ENCODE measurements at regions not wholly inside any gene's neighbourhood (a gene's known extent, or its start where the extent isn't known, plus 50 kb on each side); places are given as distances from the start of the nearest gene placed in this dataset.

GRCh38 chr1:38436749-38437148 is 390.2 kb upstream of the POU3F1 start:
- Mint-ChIP-seq H3K4me1 (peaks cover 9% of the 10 kb centered on the region), H3K9me3 (peaks cover 13% of the 10 kb centered on the region), H3K27me3 (peaks cover 1% of the 10 kb centered on the region), H3K4me3 (no peak overlapping the region), H3K36me3 (ENCODE audit: low read depth) (peaks cover 1% of the 10 kb centered on the region), H3K27ac (no peak overlapping the region)
- DNase-seq, result no peak
- ATAC-seq (ENCODE audit: low read depth), result no peak
- intact Hi-C loops (cut with micrococcal nuclease), result no loop called here
- CTCF ChIA-PET, result no interaction called here
- POLR2A ChIA-PET, result no interaction called here
- TF ChIP-seq, protein P1, sequence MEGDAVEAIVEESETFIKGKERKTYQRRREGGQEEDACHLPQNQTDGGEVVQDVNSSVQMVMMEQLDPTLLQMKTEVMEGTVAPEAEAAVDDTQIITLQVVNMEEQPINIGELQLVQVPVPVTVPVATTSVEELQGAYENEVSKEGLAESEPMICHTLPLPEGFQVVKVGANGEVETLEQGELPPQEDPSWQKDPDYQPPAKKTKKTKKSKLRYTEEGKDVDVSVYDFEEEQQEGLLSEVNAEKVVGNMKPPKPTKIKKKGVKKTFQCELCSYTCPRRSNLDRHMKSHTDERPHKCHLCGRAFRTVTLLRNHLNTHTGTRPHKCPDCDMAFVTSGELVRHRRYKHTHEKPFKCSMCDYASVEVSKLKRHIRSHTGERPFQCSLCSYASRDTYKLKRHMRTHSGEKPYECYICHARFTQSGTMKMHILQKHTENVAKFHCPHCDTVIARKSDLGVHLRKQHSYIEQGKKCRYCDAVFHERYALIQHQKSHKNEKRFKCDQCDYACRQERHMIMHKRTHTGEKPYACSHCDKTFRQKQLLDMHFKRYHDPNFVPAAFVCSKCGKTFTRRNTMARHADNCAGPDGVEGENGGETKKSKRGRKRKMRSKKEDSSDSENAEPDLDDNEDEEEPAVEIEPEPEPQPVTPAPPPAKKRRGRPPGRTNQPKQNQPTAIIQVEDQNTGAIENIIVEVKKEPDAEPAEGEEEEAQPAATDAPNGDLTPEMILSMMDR (IDR thresholded peaks at IDR 0.05), result no peak

DNA sequence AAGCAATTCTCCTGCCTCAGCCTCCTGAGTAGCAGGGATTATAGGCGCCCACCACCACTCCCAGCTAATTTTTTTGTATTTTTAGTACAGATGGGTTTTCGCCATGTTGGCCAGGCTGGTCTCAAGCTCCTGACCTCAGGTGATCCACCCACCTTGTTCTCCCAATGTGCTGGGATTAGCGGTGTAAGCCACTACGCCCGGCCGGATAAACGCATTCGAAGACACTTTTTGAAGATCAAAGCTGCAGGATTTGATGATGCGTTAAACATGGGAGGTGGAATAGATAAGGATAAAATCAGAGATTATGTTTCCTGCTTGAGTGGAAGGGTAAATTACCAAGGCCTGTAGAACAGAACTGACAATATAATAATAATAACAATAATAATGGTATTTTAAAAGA is 389.4 kb upstream of the POU3F1 start:
- ATAC-seq (ENCODE audit: low read depth), result no peak
- Mint-ChIP-seq H3K36me3 (ENCODE audit: low read depth) (no peaks in the 10 kb centered on the region), H3K9me3 (peaks cover 8% of the 10 kb centered on the region), H3K4me3 (no peak overlapping the region), H3K27ac (no peak overlapping the region), H3K4me1 (peaks cover 9% of the 10 kb centered on the region), H3K27me3 (peaks cover 2% of the 10 kb centered on the region)
- ChIA-PET CTCF (no interaction called here), POLR2A (no interaction called here)
- TF ChIP-seq, protein P1 (IDR thresholded peaks at IDR 0.05), result no peak
- intact Hi-C loops (cut with micrococcal nuclease), result no loop called here
- no peak for DNase-seq

DNA sequence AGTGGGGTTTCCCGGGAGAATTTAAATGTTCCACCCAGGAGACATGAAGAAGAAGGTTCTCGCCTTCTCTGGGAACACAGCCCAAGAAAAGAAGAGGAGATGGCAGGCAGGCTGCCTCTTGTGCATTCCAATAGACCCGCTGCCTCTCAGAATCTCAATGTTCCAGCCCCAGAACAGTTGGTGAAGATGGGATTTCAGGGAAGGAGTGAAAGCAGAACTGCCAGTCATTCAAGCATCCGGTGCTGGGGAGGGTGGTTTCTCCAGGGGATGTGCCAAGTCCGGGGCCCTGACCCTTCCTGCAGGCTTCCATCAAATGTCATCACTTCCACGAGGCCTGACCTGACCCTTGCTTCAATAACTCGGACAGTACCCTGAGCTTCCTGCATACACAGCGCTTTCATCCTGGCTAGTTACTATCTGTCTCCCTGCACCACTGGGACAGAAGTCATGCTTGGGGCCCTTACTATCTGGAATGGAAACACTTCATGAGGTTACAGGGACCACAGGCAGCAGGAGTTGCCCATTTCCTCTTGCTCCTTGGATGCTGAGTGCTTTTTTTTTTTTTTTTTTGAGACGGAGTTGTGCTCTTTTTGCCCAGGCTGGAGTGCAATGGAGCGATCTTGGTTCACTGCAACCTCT is 386.6 kb upstream of the POU3F1 start:
- ChIA-PET CTCF (no interaction called here), POLR2A (no interaction called here)
- H3K4me3 Mint-ChIP-seq, result no peak overlapping the region

GRCh38 chr1:38431535-38432376 is 385.2 kb upstream of the POU3F1 start:
- TF ChIP-seq, protein P1 (IDR thresholded peaks at IDR 0.05), result no peak
- H3K9me3 Mint-ChIP-seq, result no peaks in the 10 kb centered on the region
- H3K4me1 Mint-ChIP-seq, result peaks cover 1% of the 10 kb centered on the region
- ChIA-PET POLR2A (no interaction called here), CTCF (no interaction called here)
- ATAC-seq (ENCODE audit: low read depth), result no peak
- peaks cover 7% of the 10 kb centered on the region for H3K27me3 Mint-ChIP-seq
- no peak overlapping the region for H3K27ac Mint-ChIP-seq
- H3K4me3 Mint-ChIP-seq, result no peak overlapping the region
- no peaks in the 10 kb centered on the region for H3K36me3 Mint-ChIP-seq (ENCODE audit: low read depth)
- intact Hi-C loops (cut with micrococcal nuclease), result no loop called here
- DNase-seq, result no peak

More for the DNA sequence above, 386.6 kb upstream of the POU3F1 start:
- H3K27me3 Mint-ChIP-seq, result peaks cover 4% of the 10 kb centered on the region
- TF ChIP-seq, protein P1 (IDR thresholded peaks at IDR 0.05), result no peak
- intact Hi-C loops (cut with micrococcal nuclease), result no loop called here
- no peaks in the 10 kb centered on the region for H3K36me3 Mint-ChIP-seq (ENCODE audit: low read depth)
- no peak for DNase-seq
- H3K9me3 Mint-ChIP-seq, result no peaks in the 10 kb centered on the region
- ATAC-seq (ENCODE audit: low read depth), result no peak
- H3K27ac Mint-ChIP-seq, result no peak overlapping the region
- H3K4me1 Mint-ChIP-seq, result peaks cover 9% of the 10 kb centered on the region

GRCh38 chr1:38430949-38431348 is 384.4 kb upstream of the POU3F1 start:
- DNase-seq (no peak), ATAC-seq (ENCODE audit: low read depth) (no peak)
- intact Hi-C loops (cut with micrococcal nuclease), result no loop called here
- TF ChIP-seq, protein P1 (IDR thresholded peaks at IDR 0.05), result no peak
- POLR2A ChIA-PET, result no interaction called here
- Mint-ChIP-seq H3K9me3 (no peaks in the 10 kb centered on the region), H3K36me3 (ENCODE audit: low read depth) (no peaks in the 10 kb centered on the region), H3K27ac (no peak overlapping the region), H3K27me3 (peaks cover 15% of the 10 kb centered on the region), H3K4me1 (no peaks in the 10 kb centered on the region), H3K4me3 (no peak overlapping the region)
- CTCF ChIA-PET, result no interaction called here

All from activated B cell treated with CpG ODN at 0.5 μM for 24 hours (primary cell).